GM04504 (cell line): ENCODE measurements at regions not wholly inside any gene's neighbourhood (a gene's known extent, or its start where the extent isn't known, plus 50 kb on each side); places are given as distances from the start of the nearest gene placed in this dataset.
"Not testable (repeated sequence)": the region's sequence is repeated elsewhere in the genome, so short reads cannot be mapped to it uniquely, and the experiment has no call there.

ENCODE experiments used
- DNase-seq: peaks from one replicate; pipeline ENCODE4 v3.0.0-alpha.2; 2012; ENCODE audit warnings: low read depth

GRCh38 chr6:164827537-164827936 lies 481.9 kb downstream of the C6orf118 start:
- no peak for DNase-seq

- no peak for DNase-seq
Observed at GRCh38 chr6:164826831-164827468, 482.5 kb downstream of the C6orf118 start.

GRCh38 chr6:164825386-164825785 lies 484.0 kb downstream of the C6orf118 start:
- DNase-seq, result no peak

GRCh38 chr6:164817662-164818061 lies 491.7 kb downstream of the C6orf118 start:
- DNase-seq, result no peak

- DNase-seq, result no peak
Observed at GRCh38 chr6:164812706-164813105, 496.7 kb downstream of the C6orf118 start.

- no peak for DNase-seq
Observed at GRCh38 chr6:164807125-164807524, 502.3 kb downstream of the C6orf118 start.

GRCh38 chr6:164795056-164795815 lies 514.2 kb downstream of the C6orf118 start:
- no peak for DNase-seq

GRCh38 chr6:164792666-164793065 lies 516.7 kb downstream of the C6orf118 start:
- no peak for DNase-seq

- DNase-seq, result no peak
Observed at GRCh38 chr6:164791498-164791897, 517.9 kb downstream of the C6orf118 start.

- DNase-seq, result no peak
Observed at GRCh38 chr6:164763788-164764187, 545.6 kb downstream of the C6orf118 start.

- DNase-seq, result no peak
Observed at GRCh38 chr6:164757451-164757850, 552.0 kb downstream of the C6orf118 start.

GRCh38 chr6:164756723-164757122 lies 552.7 kb downstream of the C6orf118 start:
- no peak for DNase-seq

- DNase-seq, result no peak
Observed at GRCh38 chr6:164756142-164756541, 553.3 kb downstream of the C6orf118 start.

GRCh38 chr6:164753517-164753916 lies 555.9 kb downstream of the C6orf118 start:
- no peak for DNase-seq

GRCh38 chr6:164751395-164751794 lies 558.0 kb downstream of the C6orf118 start:
- DNase-seq, result no peak

GRCh38 chr6:164750128-164750527 lies 559.3 kb downstream of the C6orf118 start:
- no peak for DNase-seq

GRCh38 chr6:164749221-164750064 lies 560.0 kb downstream of the C6orf118 start:
- peak; percentile 16 for DNase-seq

GRCh38 chr6:164744301-164744700 lies 565.1 kb downstream of the C6orf118 start:
- no peak for DNase-seq

GRCh38 chr6:164741938-164742451 lies 567.4 kb downstream of the C6orf118 start:
- DNase-seq, result no peak

- not testable (repeated sequence) for DNase-seq
Observed at GRCh38 chr6:164736090-164736489, 573.3 kb downstream of the C6orf118 start.

- no peak for DNase-seq
Observed at GRCh38 chr6:164731539-164731938, 577.9 kb downstream of the C6orf118 start.

GRCh38 chr6:164721460-164721859 lies 587.9 kb downstream of the C6orf118 start:
- no peak for DNase-seq
